DND-41 (cell line): ENCODE measurements at regions not wholly inside any gene's neighbourhood (a gene's known extent, or its start where the extent isn't known, plus 50 kb on each side); places are given as distances from the start of the nearest gene placed in this dataset.

ENCODE experiments used
- ATAC-seq: fragments of 200-7000 bp; cut with Tn5 transposase; 3 replicates; pipeline ENCODE4 v1.9.1; 2021; ENCODE audit warnings: low read depth; ENCODE audit not compliant: insufficient read depth
- DNase-seq: peaks from one replicate; pipeline ENCODE4 v3.0.0-alpha.2; 2020
- H2AFZ ChIP-seq: 2 replicates; pipeline ENCODE4 v1.6.0; 2012; ENCODE audit warnings: low read depth, low read length
- H3K27ac ChIP-seq: 2 replicates; pipeline ENCODE4 v1.5.1; 2012; ENCODE audit warnings: low read length, inconsistent platforms
- H3K27me3 ChIP-seq: fragments of 200-600 bp; sonication (generic); 2 replicates; pipeline ENCODE4 v1.6.0; 2012; ENCODE audit warnings: low read length, mild to moderate bottlenecking, inconsistent platforms; ENCODE audit not compliant: insufficient read depth, poor library complexity
- H3K36me3 ChIP-seq: 2 replicates; pipeline ENCODE4 v1.5.1; 2012; ENCODE audit warnings: low read length, inconsistent platforms; ENCODE audit not compliant: insufficient read depth
- H3K4me1 ChIP-seq: 2 replicates; pipeline ENCODE4 v1.5.1; 2012; ENCODE audit warnings: mild to moderate bottlenecking, low read length; ENCODE audit not compliant: insufficient read depth
- H3K4me2 ChIP-seq: 2 replicates; pipeline ENCODE4 v1.6.0; 2012; ENCODE audit warnings: mild to moderate bottlenecking, moderate library complexity, low read length, inconsistent platforms; ENCODE audit not compliant: insufficient read depth
- H3K4me3 ChIP-seq, 2 experiments: fragments of 200-600 bp in 1 of 2; shearing (Covaris generic) in 1 of 2; 2 replicates each; pipeline ENCODE4 v1.5.1; 2012 to 2016; ENCODE audit warnings: inconsistent platforms in 2 of 2, low read length in 2 of 2, mild to moderate bottlenecking in 2 of 2, low read depth in 1 of 2, moderate library complexity in 1 of 2
- H3K79me2 ChIP-seq: 2 replicates; pipeline ENCODE4 v1.6.0; 2012; ENCODE audit warnings: low read length, inconsistent platforms; ENCODE audit not compliant: insufficient read depth
- H3K9ac ChIP-seq: 2 replicates; pipeline ENCODE4 v1.6.0; 2012; ENCODE audit warnings: low read depth, mild to moderate bottlenecking, inconsistent platforms, low read length, moderate library complexity
- H3K9me3 ChIP-seq: 2 replicates; pipeline ENCODE4 v1.5.1; 2012; ENCODE audit warnings: low read length, moderate library complexity, mild to moderate bottlenecking, inconsistent platforms; ENCODE audit not compliant: insufficient read depth, severe bottlenecking
- H4K20me1 ChIP-seq: 2 replicates; pipeline ENCODE4 v1.6.0; 2012; ENCODE audit warnings: low read length; ENCODE audit not compliant: insufficient read depth
- CTCF ChIP-seq: IDR thresholded peaks from 2 replicates; pipeline ENCODE4 v1.5.1; 2012; ENCODE audit warnings: borderline replicate concordance, low read length, moderate library complexity, mild to moderate bottlenecking; ENCODE audit not compliant: poor library complexity, severe bottlenecking; ENCODE audit errors: extremely low read depth
- EZH2 ChIP-seq: IDR thresholded peaks from 3 replicates; pipeline ENCODE4 v1.6.1; 2012; ENCODE audit warnings: borderline replicate concordance, low read depth, mild to moderate bottlenecking, moderate library complexity, low read length, inconsistent platforms; ENCODE audit not compliant: severe bottlenecking

- H3K79me2 ChIP-seq, result no peaks in the 10 kb centered on the region
- H4K20me1 ChIP-seq, result no peaks in the 10 kb centered on the region
- H3K4me1 ChIP-seq, result no peaks in the 10 kb centered on the region
- no peak overlapping the region for H3K27ac ChIP-seq
- TF ChIP-seq EZH2 (no peak), CTCF (no peak)
- no peaks in the 10 kb centered on the region for H3K9me3 ChIP-seq
- H2AFZ ChIP-seq, result no peak overlapping the region
- no peak for DNase-seq
- no peaks in the 10 kb centered on the region for H3K36me3 ChIP-seq
- no peak overlapping the region for H3K9ac ChIP-seq
- no peak for ATAC-seq
- no peaks in the 10 kb centered on the region for H3K27me3 ChIP-seq
- no peak overlapping the region for H3K4me3 ChIP-seq
- no peak overlapping the region for H3K4me2 ChIP-seq
Measured at GRCh38 chr16:65178151-65178550, 56.3 kb upstream of the CDH11 start.

- no peak for DNase-seq
- ATAC-seq, result no peak
- no peaks in the 10 kb centered on the region for H3K36me3 ChIP-seq
- no peak overlapping the region for H3K4me2 ChIP-seq
- no peak for TF ChIP-seq CTCF
- no peak for TF ChIP-seq EZH2
- H3K79me2 ChIP-seq, result no peaks in the 10 kb centered on the region
- H3K9me3 ChIP-seq, result no peaks in the 10 kb centered on the region
- no peak overlapping the region for H3K9ac ChIP-seq
- H3K4me3 ChIP-seq, result no peak overlapping the region
- H3K4me1 ChIP-seq, result no peaks in the 10 kb centered on the region
- no peaks in the 10 kb centered on the region for H4K20me1 ChIP-seq
- H2AFZ ChIP-seq, result no peak overlapping the region
- H3K27ac ChIP-seq, result no peak overlapping the region
- no peaks in the 10 kb centered on the region for H3K27me3 ChIP-seq
Measured at GRCh38 chr16:65176603-65177002, 54.7 kb upstream of the CDH11 start.

- TF ChIP-seq CTCF (no peak), EZH2 (no peak)
Measured at GRCh38 chr16:65172356-65172755, 50.5 kb upstream of the CDH11 start.

More at GRCh38 chr16:65172356-65172755, 50.5 kb upstream of the CDH11 start:
- H3K79me2 ChIP-seq, result no peaks in the 10 kb centered on the region
- no peaks in the 10 kb centered on the region for H3K36me3 ChIP-seq
- no peaks in the 10 kb centered on the region for H3K9me3 ChIP-seq
- no peak overlapping the region for H3K9ac ChIP-seq
- no peak for DNase-seq
- H2AFZ ChIP-seq, result no peak overlapping the region
- H3K27me3 ChIP-seq, result no peaks in the 10 kb centered on the region
- no peaks in the 10 kb centered on the region for H4K20me1 ChIP-seq
- no peak overlapping the region for H3K4me3 ChIP-seq
- H3K4me1 ChIP-seq, result no peaks in the 10 kb centered on the region
- ATAC-seq, result no peak
- no peak overlapping the region for H3K4me2 ChIP-seq
- no peak overlapping the region for H3K27ac ChIP-seq
